GM23338 (cell line): ENCODE measurements at regions not wholly inside any gene's neighbourhood (a gene's known extent, or its start where the extent isn't known, plus 50 kb on each side); places are given as distances from the start of the nearest gene placed in this dataset.

ENCODE experiments used
- ATAC-seq: fragments of 200-7000 bp; cut with Tn5 transposase; 3 replicates; pipeline ENCODE4 v1.9.1; 2020
- DNase-seq: peaks from one replicate; pipeline ENCODE4 v3.0.0-alpha.2; 2015; ENCODE audit warnings: low spot score
- H2AFZ ChIP-seq: fragments of 200-600 bp; sonication (generic); 2 replicates; pipeline ENCODE4 v1.8.0; 2016; ENCODE audit warnings: antibody characterized with exemption, mild to moderate bottlenecking, moderate library complexity
- H3F3A ChIP-seq: fragments of 200-600 bp; sonication (generic); replicated peaks from 2 replicates; pipeline ENCODE4 v1.8.0; 2017; ENCODE audit warnings: antibody characterized with exemption, mixed run types, low read depth
- H3K27ac ChIP-seq: fragments of 200-600 bp; sonication (generic); 2 replicates; pipeline ENCODE4 v1.6.1; 2016; ENCODE audit warnings: low read depth
- H3K27me3 ChIP-seq: fragments of 200-600 bp; sonication (generic); 2 replicates; pipeline ENCODE4 v1.8.0; 2016; ENCODE audit warnings: mild to moderate bottlenecking, mixed run types, moderate library complexity; ENCODE audit not compliant: insufficient read depth
- H3K36me3 ChIP-seq: fragments of 200-600 bp; sonication (generic); 2 replicates; pipeline ENCODE4 v1.8.0; 2016; ENCODE audit warnings: mild to moderate bottlenecking; ENCODE audit not compliant: insufficient read depth
- H3K4me1 ChIP-seq: fragments of 200-600 bp; sonication (generic); 2 replicates; pipeline ENCODE4 v1.8.0; 2016; ENCODE audit warnings: mild to moderate bottlenecking, moderate library complexity; ENCODE audit not compliant: insufficient read depth
- H3K4me2 ChIP-seq: fragments of 200-600 bp; sonication (generic); 2 replicates; pipeline ENCODE4 v1.7.1; 2017; ENCODE audit warnings: mixed run types
- H3K4me3 ChIP-seq: fragments of 200-600 bp; sonication (generic); 2 replicates; pipeline ENCODE4 v1.6.1; 2016; ENCODE audit warnings: mixed run types
- H3K79me2 ChIP-seq: fragments of 200-600 bp; sonication (generic); replicated peaks from 2 replicates; pipeline ENCODE4 v1.8.0; 2017; ENCODE audit warnings: mild to moderate bottlenecking; ENCODE audit not compliant: insufficient read depth
- H3K9me2 ChIP-seq: fragments of 200-600 bp; sonication (generic); 2 replicates; pipeline ENCODE4 v1.8.0; 2017; ENCODE audit not compliant: insufficient read depth
- H4K20me1 ChIP-seq: fragments of 200-600 bp; sonication (generic); replicated peaks from 2 replicates; pipeline ENCODE4 v1.8.0; 2017; ENCODE audit warnings: mild to moderate bottlenecking; ENCODE audit not compliant: insufficient read depth
- H3K27ac Mint-ChIP-seq: 2 replicates; pipeline ENCODE4 v1.8.0; 2020; ENCODE audit warnings: inconsistent platforms, mild to moderate bottlenecking, moderate library complexity, mixed read lengths
- H3K27me3 Mint-ChIP-seq: 3 replicates; pipeline ENCODE4 v1.8.0; 2022; ENCODE audit warnings: low read depth, mild to moderate bottlenecking, moderate library complexity, mixed read lengths, inconsistent platforms; ENCODE audit not compliant: insufficient read depth, poor library complexity
- H3K36me3 Mint-ChIP-seq: 3 replicates; pipeline ENCODE4 v1.8.0; 2021; ENCODE audit warnings: low read depth, mild to moderate bottlenecking, inconsistent platforms, moderate library complexity, mixed read lengths
- H3K4me1 Mint-ChIP-seq: 3 replicates; pipeline ENCODE4 v1.8.0; 2020; ENCODE audit warnings: mild to moderate bottlenecking, inconsistent platforms, mixed read lengths
- H3K4me3 Mint-ChIP-seq: 3 replicates; pipeline ENCODE4 v1.8.0; 2021; ENCODE audit warnings: moderate library complexity, mild to moderate bottlenecking, inconsistent platforms, mixed read lengths
- H3K9me3 Mint-ChIP-seq: 3 replicates; pipeline ENCODE4 v1.8.0; 2020; ENCODE audit warnings: moderate library complexity, mild to moderate bottlenecking, inconsistent platforms, mixed read lengths
- CREB1 ChIP-seq: fragments of 250-450 bp; sonication (Bioruptor Pico); IDR thresholded peaks from 2 replicates; pipeline ENCODE4 v1.5.0; 2020; ENCODE audit warnings: low read depth, mild to moderate bottlenecking, moderate library complexity
- EZH2 ChIP-seq: fragments of 200-600 bp; sonication (generic); IDR thresholded peaks from one replicate; pipeline ENCODE4 v1.8.0; 2017; ENCODE audit warnings: antibody characterized with exemption, mild to moderate bottlenecking, low read depth; ENCODE audit not compliant: unreplicated experiment
- EZH2phosphoT487 ChIP-seq: fragments of 200-600 bp; sonication (generic); IDR thresholded peaks from one replicate; pipeline ENCODE4 v1.8.1; 2018; ENCODE audit warnings: antibody characterized with exemption; ENCODE audit not compliant: unreplicated experiment
- JUNB ChIP-seq: IDR thresholded peaks from one replicate; pipeline ENCODE4 v1.6.1; 2016; ENCODE audit warnings: antibody characterized with exemption; ENCODE audit not compliant: unreplicated experiment
- NANOG ChIP-seq: IDR thresholded peaks from 2 replicates; pipeline ENCODE4 v1.6.1; 2016; ENCODE audit warnings: antibody characterized with exemption, borderline replicate concordance
- POLR2AphosphoS5 ChIP-seq: IDR thresholded peaks from 2 replicates; pipeline ENCODE4 v1.6.1; 2016; ENCODE audit warnings: antibody characterized with exemption, low read depth
- STAT1 ChIP-seq: IDR thresholded peaks from one replicate; pipeline ENCODE4 v1.6.1; 2016; ENCODE audit warnings: antibody characterized with exemption; ENCODE audit not compliant: unreplicated experiment
- ZNF114 ChIP-seq: fragments of 250-450 bp; sonication (Bioruptor Pico); IDR thresholded peaks from 2 replicates; pipeline ENCODE4 v1.5.0; 2020; ENCODE audit warnings: mild to moderate bottlenecking, moderate library complexity
- ZNF331 ChIP-seq: fragments of 250-450 bp; sonication (Bioruptor Pico); IDR thresholded peaks from 2 replicates; pipeline ENCODE4 v1.5.0; 2020; ENCODE audit warnings: low read depth, mild to moderate bottlenecking, moderate library complexity
- TF ChIP-seq, protein P1 (sequence below): fragments of 250-450 bp; sonication (Bioruptor Pico); IDR thresholded peaks from 2 replicates; pipeline ENCODE4 v1.5.0; 2020; ENCODE audit warnings: mild to moderate bottlenecking, moderate library complexity
- TF ChIP-seq, protein P2 (sequence below): IDR thresholded peaks from one replicate; pipeline ENCODE4 v1.6.1; 2018; ENCODE audit warnings: antibody characterized with exemption; ENCODE audit not compliant: unreplicated experiment
- TF ChIP-seq, protein P3 (sequence below): IDR thresholded peaks from 2 replicates; pipeline ENCODE4 v1.6.1; 2016; ENCODE audit warnings: antibody characterized with exemption
- TF ChIP-seq, protein P4 (sequence below), 2 experiments: fragments of 200-600 bp in 1 of 2; sonication (generic) in 1 of 2; conservative IDR thresholded peaks; 2 replicates each; pipeline versions ENCODE4 v1.5.1 to v1.6.1; 2016 to 2017; ENCODE audit warnings: antibody characterized with exemption in 2 of 2, low read depth in 2 of 2, mild to moderate bottlenecking in 2 of 2, moderate library complexity in 1 of 2

DNA sequence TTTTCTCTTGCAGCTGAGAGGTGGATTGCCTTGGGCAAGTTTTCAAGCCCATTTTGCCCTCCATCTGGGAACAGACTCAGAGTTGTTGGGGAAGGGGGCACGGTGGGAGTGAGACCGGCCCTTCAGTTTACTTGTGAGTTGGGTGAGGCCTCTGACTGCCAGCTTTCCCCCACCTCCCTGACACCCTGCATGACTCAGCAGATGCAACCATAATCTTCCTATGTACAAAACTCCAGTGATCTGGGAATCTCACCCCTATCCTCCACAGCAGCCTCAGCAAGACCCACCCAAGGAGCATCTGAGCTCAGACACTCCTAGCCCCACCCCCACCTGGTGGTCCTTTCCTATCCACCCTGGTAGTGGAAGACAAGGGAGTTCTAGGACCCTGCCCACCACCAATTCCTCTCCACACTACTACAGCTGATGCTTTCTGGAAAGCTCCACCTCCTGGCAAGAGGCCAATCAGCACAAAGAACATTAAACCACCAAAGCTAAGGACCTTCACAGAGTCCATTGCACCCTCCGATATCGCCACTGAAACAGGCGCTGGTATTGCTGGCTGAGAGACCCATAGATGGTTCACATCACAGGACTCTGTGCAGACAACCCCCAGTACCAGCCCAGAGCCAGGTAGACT lies 99.4 kb upstream of the STK26 start:
- Mint-ChIP-seq H3K27me3 (peaks cover 4% of the 10 kb centered on the region), H3K36me3 (no peaks in the 10 kb centered on the region), H3K4me3 (no peak overlapping the region), H3K4me1 (no peaks in the 10 kb centered on the region), H3K9me3 (no peaks in the 10 kb centered on the region; the same call in 2 of the 3 replicates), H3K27ac (no peak overlapping the region)
- Histone ChIP-seq H3K9me2 (no peaks in the 10 kb centered on the region), H3K4me1 (no peaks in the 10 kb centered on the region), H3K4me2 (no peak overlapping the region), H3K27ac (no peak overlapping the region), H2AFZ (no peak overlapping the region), H3K4me3 (no peak overlapping the region), H4K20me1 (no peaks in the 10 kb centered on the region), H3K36me3 (no peaks in the 10 kb centered on the region), H3F3A (no peaks in the 10 kb centered on the region), H3K79me2 (no peaks in the 10 kb centered on the region), H3K27me3 (no peaks in the 10 kb centered on the region)
- no peak for ATAC-seq
- TF ChIP-seq, protein P1, sequence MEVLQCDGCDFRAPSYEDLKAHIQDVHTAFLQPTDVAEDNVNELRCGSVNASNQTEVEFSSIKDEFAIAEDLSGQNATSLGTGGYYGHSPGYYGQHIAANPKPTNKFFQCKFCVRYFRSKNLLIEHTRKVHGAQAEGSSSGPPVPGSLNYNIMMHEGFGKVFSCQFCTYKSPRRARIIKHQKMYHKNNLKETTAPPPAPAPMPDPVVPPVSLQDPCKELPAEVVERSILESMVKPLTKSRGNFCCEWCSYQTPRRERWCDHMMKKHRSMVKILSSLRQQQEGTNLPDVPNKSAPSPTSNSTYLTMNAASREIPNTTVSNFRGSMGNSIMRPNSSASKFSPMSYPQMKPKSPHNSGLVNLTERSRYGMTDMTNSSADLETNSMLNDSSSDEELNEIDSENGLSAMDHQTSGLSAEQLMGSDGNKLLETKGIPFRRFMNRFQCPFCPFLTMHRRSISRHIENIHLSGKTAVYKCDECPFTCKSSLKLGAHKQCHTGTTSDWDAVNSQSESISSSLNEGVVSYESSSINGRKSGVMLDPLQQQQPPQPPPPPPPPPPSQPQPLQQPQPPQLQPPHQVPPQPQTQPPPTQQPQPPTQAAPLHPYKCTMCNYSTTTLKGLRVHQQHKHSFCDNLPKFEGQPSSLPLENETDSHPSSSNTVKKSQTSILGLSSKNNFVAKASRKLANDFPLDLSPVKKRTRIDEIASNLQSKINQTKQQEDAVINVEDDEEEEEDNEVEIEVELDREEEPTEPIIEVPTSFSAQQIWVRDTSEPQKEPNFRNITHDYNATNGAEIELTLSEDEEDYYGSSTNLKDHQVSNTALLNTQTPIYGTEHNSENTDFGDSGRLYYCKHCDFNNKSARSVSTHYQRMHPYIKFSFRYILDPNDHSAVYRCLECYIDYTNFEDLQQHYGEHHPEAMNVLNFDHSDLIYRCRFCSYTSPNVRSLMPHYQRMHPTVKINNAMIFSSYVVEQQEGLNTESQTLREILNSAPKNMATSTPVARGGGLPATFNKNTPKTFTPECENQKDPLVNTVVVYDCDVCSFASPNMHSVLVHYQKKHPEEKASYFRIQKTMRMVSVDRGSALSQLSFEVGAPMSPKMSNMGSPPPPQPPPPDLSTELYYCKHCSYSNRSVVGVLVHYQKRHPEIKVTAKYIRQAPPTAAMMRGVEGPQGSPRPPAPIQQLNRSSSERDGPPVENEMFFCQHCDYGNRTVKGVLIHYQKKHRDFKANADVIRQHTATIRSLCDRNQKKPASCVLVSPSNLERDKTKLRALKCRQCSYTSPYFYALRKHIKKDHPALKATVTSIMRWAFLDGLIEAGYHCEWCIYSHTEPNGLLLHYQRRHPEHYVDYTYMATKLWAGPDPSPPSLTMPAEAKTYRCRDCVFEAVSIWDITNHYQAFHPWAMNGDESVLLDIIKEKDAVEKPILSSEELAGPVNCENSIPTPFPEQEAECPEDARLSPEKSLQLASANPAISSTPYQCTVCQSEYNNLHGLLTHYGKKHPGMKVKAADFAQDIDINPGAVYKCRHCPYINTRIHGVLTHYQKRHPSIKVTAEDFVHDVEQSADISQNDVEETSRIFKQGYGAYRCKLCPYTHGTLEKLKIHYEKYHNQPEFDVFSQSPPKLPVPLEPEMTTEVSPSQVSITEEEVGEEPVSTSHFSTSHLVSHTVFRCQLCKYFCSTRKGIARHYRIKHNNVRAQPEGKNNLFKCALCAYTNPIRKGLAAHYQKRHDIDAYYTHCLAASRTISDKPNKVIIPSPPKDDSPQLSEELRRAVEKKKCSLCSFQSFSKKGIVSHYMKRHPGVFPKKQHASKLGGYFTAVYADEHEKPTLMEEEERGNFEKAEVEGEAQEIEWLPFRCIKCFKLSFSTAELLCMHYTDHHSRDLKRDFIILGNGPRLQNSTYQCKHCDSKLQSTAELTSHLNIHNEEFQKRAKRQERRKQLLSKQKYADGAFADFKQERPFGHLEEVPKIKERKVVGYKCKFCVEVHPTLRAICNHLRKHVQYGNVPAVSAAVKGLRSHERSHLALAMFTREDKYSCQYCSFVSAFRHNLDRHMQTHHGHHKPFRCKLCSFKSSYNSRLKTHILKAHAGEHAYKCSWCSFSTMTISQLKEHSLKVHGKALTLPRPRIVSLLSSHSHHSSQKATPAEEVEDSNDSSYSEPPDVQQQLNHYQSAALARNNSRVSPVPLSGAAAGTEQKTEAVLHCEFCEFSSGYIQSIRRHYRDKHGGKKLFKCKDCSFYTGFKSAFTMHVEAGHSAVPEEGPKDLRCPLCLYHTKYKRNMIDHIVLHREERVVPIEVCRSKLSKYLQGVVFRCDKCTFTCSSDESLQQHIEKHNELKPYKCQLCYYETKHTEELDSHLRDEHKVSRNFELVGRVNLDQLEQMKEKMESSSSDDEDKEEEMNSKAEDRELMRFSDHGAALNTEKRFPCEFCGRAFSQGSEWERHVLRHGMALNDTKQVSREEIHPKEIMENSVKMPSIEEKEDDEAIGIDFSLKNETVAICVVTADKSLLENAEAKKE (CRISPR knock-in tag) = no peak
- TF ChIP-seq EZH2 (no peak), EZH2phosphoT487 (no peak), POLR2AphosphoS5 (no peak), ZNF114 (CRISPR knock-in tag) (no peak), NANOG (no peak), ZNF331 (CRISPR knock-in tag) (no peak), STAT1 (no peak), CREB1 (no peak), JUNB (no peak)
- TF ChIP-seq, protein P2, sequence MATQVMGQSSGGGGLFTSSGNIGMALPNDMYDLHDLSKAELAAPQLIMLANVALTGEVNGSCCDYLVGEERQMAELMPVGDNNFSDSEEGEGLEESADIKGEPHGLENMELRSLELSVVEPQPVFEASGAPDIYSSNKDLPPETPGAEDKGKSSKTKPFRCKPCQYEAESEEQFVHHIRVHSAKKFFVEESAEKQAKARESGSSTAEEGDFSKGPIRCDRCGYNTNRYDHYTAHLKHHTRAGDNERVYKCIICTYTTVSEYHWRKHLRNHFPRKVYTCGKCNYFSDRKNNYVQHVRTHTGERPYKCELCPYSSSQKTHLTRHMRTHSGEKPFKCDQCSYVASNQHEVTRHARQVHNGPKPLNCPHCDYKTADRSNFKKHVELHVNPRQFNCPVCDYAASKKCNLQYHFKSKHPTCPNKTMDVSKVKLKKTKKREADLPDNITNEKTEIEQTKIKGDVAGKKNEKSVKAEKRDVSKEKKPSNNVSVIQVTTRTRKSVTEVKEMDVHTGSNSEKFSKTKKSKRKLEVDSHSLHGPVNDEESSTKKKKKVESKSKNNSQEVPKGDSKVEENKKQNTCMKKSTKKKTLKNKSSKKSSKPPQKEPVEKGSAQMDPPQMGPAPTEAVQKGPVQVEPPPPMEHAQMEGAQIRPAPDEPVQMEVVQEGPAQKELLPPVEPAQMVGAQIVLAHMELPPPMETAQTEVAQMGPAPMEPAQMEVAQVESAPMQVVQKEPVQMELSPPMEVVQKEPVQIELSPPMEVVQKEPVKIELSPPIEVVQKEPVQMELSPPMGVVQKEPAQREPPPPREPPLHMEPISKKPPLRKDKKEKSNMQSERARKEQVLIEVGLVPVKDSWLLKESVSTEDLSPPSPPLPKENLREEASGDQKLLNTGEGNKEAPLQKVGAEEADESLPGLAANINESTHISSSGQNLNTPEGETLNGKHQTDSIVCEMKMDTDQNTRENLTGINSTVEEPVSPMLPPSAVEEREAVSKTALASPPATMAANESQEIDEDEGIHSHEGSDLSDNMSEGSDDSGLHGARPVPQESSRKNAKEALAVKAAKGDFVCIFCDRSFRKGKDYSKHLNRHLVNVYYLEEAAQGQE = no peak
- TF ChIP-seq, protein P3, sequence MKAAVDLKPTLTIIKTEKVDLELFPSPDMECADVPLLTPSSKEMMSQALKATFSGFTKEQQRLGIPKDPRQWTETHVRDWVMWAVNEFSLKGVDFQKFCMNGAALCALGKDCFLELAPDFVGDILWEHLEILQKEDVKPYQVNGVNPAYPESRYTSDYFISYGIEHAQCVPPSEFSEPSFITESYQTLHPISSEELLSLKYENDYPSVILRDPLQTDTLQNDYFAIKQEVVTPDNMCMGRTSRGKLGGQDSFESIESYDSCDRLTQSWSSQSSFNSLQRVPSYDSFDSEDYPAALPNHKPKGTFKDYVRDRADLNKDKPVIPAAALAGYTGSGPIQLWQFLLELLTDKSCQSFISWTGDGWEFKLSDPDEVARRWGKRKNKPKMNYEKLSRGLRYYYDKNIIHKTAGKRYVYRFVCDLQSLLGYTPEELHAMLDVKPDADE = no peak
- TF ChIP-seq, protein P4, sequence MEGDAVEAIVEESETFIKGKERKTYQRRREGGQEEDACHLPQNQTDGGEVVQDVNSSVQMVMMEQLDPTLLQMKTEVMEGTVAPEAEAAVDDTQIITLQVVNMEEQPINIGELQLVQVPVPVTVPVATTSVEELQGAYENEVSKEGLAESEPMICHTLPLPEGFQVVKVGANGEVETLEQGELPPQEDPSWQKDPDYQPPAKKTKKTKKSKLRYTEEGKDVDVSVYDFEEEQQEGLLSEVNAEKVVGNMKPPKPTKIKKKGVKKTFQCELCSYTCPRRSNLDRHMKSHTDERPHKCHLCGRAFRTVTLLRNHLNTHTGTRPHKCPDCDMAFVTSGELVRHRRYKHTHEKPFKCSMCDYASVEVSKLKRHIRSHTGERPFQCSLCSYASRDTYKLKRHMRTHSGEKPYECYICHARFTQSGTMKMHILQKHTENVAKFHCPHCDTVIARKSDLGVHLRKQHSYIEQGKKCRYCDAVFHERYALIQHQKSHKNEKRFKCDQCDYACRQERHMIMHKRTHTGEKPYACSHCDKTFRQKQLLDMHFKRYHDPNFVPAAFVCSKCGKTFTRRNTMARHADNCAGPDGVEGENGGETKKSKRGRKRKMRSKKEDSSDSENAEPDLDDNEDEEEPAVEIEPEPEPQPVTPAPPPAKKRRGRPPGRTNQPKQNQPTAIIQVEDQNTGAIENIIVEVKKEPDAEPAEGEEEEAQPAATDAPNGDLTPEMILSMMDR (conservative IDR thresholded peaks at IDR 0.05; ENCODE audit: low read depth in 2 of 2) = no peak
- DNase-seq = no peak
